Loucy (cell line): ENCODE measurements at regions not wholly inside any gene's neighbourhood (a gene's known extent, or its start where the extent isn't known, plus 50 kb on each side); places are given as distances from the start of the nearest gene placed in this dataset.

Source experiments
- H2AFZ ChIP-seq: fragments of 200-600 bp; sonication (generic); 2 replicates; pipeline ENCODE4 v1.6.0; 2016; ENCODE audit warnings: antibody characterized with exemption, mild to moderate bottlenecking, low read length, moderate library complexity
- H3F3A ChIP-seq: fragments of 200-600 bp; 2 replicates; pipeline ENCODE4 v1.6.0; 2016; ENCODE audit warnings: antibody characterized with exemption, low read depth, mild to moderate bottlenecking
- H3K27me3 ChIP-seq: fragments of 200-600 bp; sonication (generic); 2 replicates; pipeline ENCODE4 v1.6.1; 2014; ENCODE audit warnings: low read length, mild to moderate bottlenecking; ENCODE audit not compliant: insufficient read depth, poor library complexity, severe bottlenecking
- H3K36me3 ChIP-seq: fragments of 200-600 bp; sonication (generic); 2 replicates; pipeline ENCODE4 v1.6.1; 2016; ENCODE audit warnings: low read length; ENCODE audit not compliant: insufficient read depth
- H3K4me1 ChIP-seq: fragments of 200-600 bp; sonication (generic); 2 replicates; pipeline ENCODE4 v1.5.1; 2014; ENCODE audit warnings: low read length, mild to moderate bottlenecking; ENCODE audit not compliant: insufficient read depth, poor library complexity, severe bottlenecking
- H3K4me2 ChIP-seq: fragments of 200-600 bp; sonication (generic); 2 replicates; pipeline ENCODE4 v1.6.0; 2014; ENCODE audit warnings: antibody characterized with exemption, low read length, low read depth, mild to moderate bottlenecking; ENCODE audit not compliant: poor library complexity, severe bottlenecking
- H3K4me3 ChIP-seq: fragments of 200-600 bp; sonication (generic); 2 replicates; pipeline ENCODE4 v1.5.1; 2014; ENCODE audit warnings: low read length, mild to moderate bottlenecking, mixed read lengths; ENCODE audit not compliant: poor library complexity, severe bottlenecking
- H3K79me2 ChIP-seq: fragments of 200-600 bp; sonication (generic); 2 replicates; pipeline ENCODE4 v1.6.1; 2014; ENCODE audit warnings: low read length; ENCODE audit not compliant: insufficient read depth
- H3K9ac ChIP-seq: fragments of 200-600 bp; sonication (generic); 2 replicates; pipeline ENCODE4 v1.6.0; 2014; ENCODE audit warnings: mild to moderate bottlenecking, low read depth, low read length, moderate library complexity; ENCODE audit not compliant: poor library complexity, severe bottlenecking
- H3K9me2 ChIP-seq: fragments of 200-600 bp; sonication (generic); replicated peaks from 2 replicates; pipeline ENCODE4 v1.6.1; 2016; ENCODE audit warnings: low read depth, low read length, mixed read lengths
- H3K9me3 ChIP-seq: fragments of 200-600 bp; sonication (generic); 2 replicates; pipeline ENCODE4 v1.6.1; 2014; ENCODE audit warnings: mild to moderate bottlenecking, antibody characterized with exemption, low read length, low read depth; ENCODE audit not compliant: insufficient read depth
- H4K20me1 ChIP-seq: fragments of 200-600 bp; sonication (generic); 2 replicates; pipeline ENCODE4 v1.6.0; 2014; ENCODE audit warnings: antibody characterized with exemption, low read length, mild to moderate bottlenecking; ENCODE audit not compliant: insufficient read depth, poor library complexity, severe bottlenecking
- CTCF ChIP-seq: fragments of 200-600 bp; sonication (generic); conservative IDR thresholded peaks from 2 replicates; pipeline ENCODE4 v1.5.1; 2014; ENCODE audit warnings: mild to moderate bottlenecking, antibody characterized with exemption, low read length
- EZH2phosphoT487 ChIP-seq: fragments of 200-600 bp; IDR thresholded peaks from 2 replicates; pipeline ENCODE4 v1.6.1; 2018; ENCODE audit warnings: antibody characterized with exemption, mild to moderate bottlenecking, moderate library complexity, borderline replicate concordance

GRCh38 chr9:93859431-93860215 is 95.5 kb downstream of the BARX1 start:
- Histone ChIP-seq H3K4me2 (no peak overlapping the region), H3K36me3 (no peaks in the 10 kb centered on the region), H4K20me1 (no peaks in the 10 kb centered on the region), H3K4me3 (no peak overlapping the region), H3K27me3 (no peaks in the 10 kb centered on the region), H3F3A (no peaks in the 10 kb centered on the region), H2AFZ (no peak overlapping the region), H3K9me3 (peaks cover 6% of the 10 kb centered on the region; the same call in 1 of the 2 replicates), H3K79me2 (no peaks in the 10 kb centered on the region), H3K9me2 (no peaks in the 10 kb centered on the region), H3K9ac (no peak overlapping the region), H3K4me1 (no peaks in the 10 kb centered on the region)
- no peak for TF ChIP-seq EZH2phosphoT487
- TF ChIP-seq CTCF, result no peak

- no peak overlapping the region for H3K4me2 ChIP-seq
- peaks cover 6% of the 10 kb centered on the region; the same call in 1 of the 2 replicates for H3K9me3 ChIP-seq
- TF ChIP-seq EZH2phosphoT487 (no peak), CTCF (no peak)
- H4K20me1 ChIP-seq, result no peaks in the 10 kb centered on the region
- no peak overlapping the region for H3K4me3 ChIP-seq
- no peaks in the 10 kb centered on the region for H3K36me3 ChIP-seq
- no peaks in the 10 kb centered on the region for H3F3A ChIP-seq
- no peaks in the 10 kb centered on the region for H3K27me3 ChIP-seq
- H3K9me2 ChIP-seq, result no peaks in the 10 kb centered on the region
- H3K9ac ChIP-seq, result no peak overlapping the region
- no peak overlapping the region for H2AFZ ChIP-seq
- no peaks in the 10 kb centered on the region for H3K79me2 ChIP-seq
- no peaks in the 10 kb centered on the region for H3K4me1 ChIP-seq
Measured at GRCh38 chr9:93857528-93857927, 97.6 kb downstream of the BARX1 start.

GRCh38 chr9:93852728-93853127 is 102.4 kb downstream of the BARX1 start:
- no peaks in the 10 kb centered on the region for H3K36me3 ChIP-seq
- no peaks in the 10 kb centered on the region for H3K9me2 ChIP-seq
- no peak overlapping the region for H3K9ac ChIP-seq
- no peaks in the 10 kb centered on the region for H4K20me1 ChIP-seq
- no peaks in the 10 kb centered on the region for H3K27me3 ChIP-seq
- no peak overlapping the region for H3K4me3 ChIP-seq
- no peaks in the 10 kb centered on the region; the same call in 1 of the 2 replicates for H3K9me3 ChIP-seq
- H3K79me2 ChIP-seq, result no peaks in the 10 kb centered on the region
- H3K4me1 ChIP-seq, result no peaks in the 10 kb centered on the region
- H3F3A ChIP-seq, result no peaks in the 10 kb centered on the region
- no peak overlapping the region for H2AFZ ChIP-seq
- H3K4me2 ChIP-seq, result no peak overlapping the region
- TF ChIP-seq EZH2phosphoT487 (no peak), CTCF (no peak)
